ENCODE measurements at regions not wholly inside any gene's neighbourhood (a gene's known extent, or its start where the extent isn't known, plus 50 kb on each side); places are given as distances from the start of the nearest gene placed in this dataset.

DNA sequence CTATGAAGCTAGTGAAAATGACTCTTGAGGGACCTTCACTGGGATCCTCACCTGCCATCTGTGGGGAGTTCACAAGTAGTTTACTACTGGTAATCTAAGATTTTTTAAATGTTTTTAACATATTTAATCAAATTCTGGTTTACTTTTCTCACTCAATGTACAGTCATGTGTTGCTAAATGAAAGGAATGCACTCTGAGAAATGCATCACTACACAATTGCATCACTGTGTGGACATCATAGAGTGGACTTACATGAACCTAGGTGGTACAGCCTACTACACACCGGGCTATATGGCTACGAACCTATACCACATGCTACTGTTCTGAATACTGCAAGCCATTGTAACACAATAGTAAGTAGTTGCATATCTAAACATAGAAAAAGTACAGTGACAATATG lies 528.0 kb downstream of the BCL11A start:
- DNase-seq (ENCODE audit: low spot score in 2 of 2) (no peak), FAIRE-seq (no peak)

GRCh38 chr2:60023256-60023985 lies 530.0 kb downstream of the BCL11A start:
- DNase-seq (ENCODE audit: low spot score in 2 of 2), result no peak
- FAIRE-seq, result no peak

DNA sequence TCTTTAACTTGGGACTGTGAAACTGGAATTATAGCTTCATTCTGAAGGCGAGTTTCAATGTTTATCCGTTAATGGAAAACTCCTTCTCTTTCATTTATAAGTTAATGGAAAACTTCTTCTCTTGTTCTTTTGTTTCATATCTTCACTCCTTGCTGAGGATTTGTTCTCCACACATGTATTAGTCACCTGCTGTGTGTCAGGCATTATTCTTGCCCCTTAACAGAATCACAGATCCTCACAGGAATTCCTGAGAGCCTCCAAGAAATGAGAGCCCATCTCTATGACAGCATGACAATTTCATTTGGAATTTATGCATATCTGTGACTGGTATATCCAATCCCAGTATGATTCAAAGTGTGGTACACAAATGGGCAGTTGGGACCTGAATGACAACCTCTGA lies 545.8 kb downstream of the BCL11A start:
- no peak for FAIRE-seq

DNA sequence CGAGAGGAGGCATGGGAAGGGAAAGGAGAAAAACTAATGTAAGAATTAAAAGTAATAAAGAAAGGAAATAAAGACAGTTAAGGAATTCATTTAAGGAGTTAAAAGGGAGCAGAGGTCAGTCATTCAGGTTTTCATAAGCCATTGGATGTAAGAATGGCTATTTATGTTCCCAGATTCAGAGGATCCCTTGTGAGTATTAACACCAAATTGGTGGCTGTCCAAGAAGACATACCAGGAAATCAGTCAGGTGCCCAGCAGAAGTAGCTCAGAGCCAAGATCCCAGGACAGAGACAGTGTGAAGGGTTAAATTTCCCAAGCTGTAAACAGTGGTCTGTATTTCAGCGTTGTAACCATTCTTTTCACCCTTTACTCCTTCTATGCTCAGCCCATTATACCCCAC lies 550.4 kb downstream of the BCL11A start:
- FAIRE-seq, result no peak

More for the DNA sequence above, 545.8 kb downstream of the BCL11A start:
- no peak for DNase-seq (ENCODE audit: low spot score in 2 of 2)

GRCh38 chr2:60002183-60002867 lies 551.1 kb downstream of the BCL11A start:
- DNase-seq (ENCODE audit: low spot score in 2 of 2) (no peak), FAIRE-seq (no peak)

More for the DNA sequence above, 550.4 kb downstream of the BCL11A start:
- DNase-seq (ENCODE audit: low spot score in 2 of 2), result no peak

- FAIRE-seq, result no peak
- no peak for DNase-seq (ENCODE audit: low spot score in 2 of 2)
These were observed 552.8 kb downstream of the BCL11A start for GRCh38 chr2:60000686-60001085.

GRCh38 chr2:59998324-59998723 lies 555.1 kb downstream of the BCL11A start:
- FAIRE-seq (no peak), DNase-seq (ENCODE audit: low spot score in 2 of 2) (no peak)

GRCh38 chr2:59997371-59997770 lies 556.1 kb downstream of the BCL11A start:
- FAIRE-seq (no peak), DNase-seq (ENCODE audit: low spot score in 2 of 2) (no peak)

- FAIRE-seq, result no peak
- DNase-seq (ENCODE audit: low spot score in 2 of 2), result no peak
These were observed 556.6 kb downstream of the BCL11A start for GRCh38 chr2:59996855-59997254.

GRCh38 chr2:59993726-59994125 lies 559.7 kb downstream of the BCL11A start:
- no peak for DNase-seq (ENCODE audit: low spot score in 2 of 2)
- FAIRE-seq, result no peak

DNA sequence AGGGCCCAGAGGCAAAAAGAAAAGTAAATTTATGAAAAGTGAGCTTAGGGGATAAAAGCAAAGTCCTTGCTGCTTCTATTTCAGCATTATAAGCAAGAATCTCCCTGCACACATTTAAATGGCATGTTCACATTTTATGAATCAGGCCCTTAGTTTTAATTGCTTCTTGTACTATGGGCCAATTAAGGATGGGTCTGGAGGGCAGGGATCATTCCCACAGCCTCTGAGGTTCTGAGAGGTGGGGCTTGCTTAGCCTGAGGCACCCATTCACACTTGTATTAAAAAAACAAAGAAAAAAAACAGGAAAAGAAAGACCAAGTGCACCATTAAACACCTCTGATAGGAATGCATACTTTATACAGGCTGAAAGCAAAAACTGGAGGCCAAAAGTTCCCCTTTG lies 565.1 kb downstream of the BCL11A start:
- no peak for FAIRE-seq
- no peak for DNase-seq (ENCODE audit: low spot score in 2 of 2)

DNA sequence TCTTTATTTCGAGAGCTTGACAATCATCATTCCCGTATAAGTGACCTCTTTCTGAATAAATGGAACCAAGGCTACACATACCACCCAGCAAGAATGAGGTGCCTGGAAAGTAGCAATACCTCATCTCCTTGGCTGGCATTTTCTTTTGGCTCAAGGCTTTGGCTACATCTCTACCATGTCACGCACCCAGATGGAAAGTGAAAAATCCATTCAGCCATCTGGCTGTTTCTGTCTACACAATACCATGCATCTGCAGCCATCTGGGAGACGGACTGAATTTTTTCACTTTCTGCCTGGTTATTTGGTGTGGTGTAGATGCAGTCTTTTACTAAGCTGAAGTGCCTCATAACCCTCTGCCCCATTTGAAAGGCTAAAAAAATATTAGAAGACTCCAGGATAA lies 566.9 kb downstream of the BCL11A start:
- DNase-seq (ENCODE audit: low spot score in 2 of 2) (no peak), FAIRE-seq (no peak)

DNA sequence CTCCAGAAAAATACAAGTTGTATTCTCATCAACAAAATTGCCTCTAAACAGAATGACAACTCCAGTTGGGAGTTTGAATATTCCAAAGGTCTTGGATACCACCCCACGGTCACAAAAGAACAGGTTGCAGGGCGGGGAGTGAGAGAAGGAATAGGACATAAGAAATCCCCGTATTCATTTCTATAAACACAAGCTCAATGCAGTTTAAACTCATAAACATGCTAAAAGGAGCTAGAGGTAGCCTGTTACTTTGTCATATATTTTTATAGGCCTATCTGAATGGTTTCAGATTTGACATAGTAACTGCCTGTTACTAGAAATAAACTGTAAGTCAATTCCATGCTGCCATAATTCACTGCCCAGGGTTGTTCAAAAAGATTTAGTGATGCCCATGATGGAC lies 567.5 kb downstream of the BCL11A start:
- FAIRE-seq (no peak), DNase-seq (ENCODE audit: low spot score in 2 of 2) (no peak)

GRCh38 chr2:59974051-59974766 lies 579.2 kb downstream of the BCL11A start:
- FAIRE-seq (no peak), DNase-seq (ENCODE audit: low spot score in 2 of 2) (no peak)

- FAIRE-seq (no peak), DNase-seq (ENCODE audit: low spot score in 2 of 2) (no peak)
These were observed 584.3 kb downstream of the BCL11A start for GRCh38 chr2:59969161-59969560.

- DNase-seq (ENCODE audit: low spot score in 2 of 2), result no peak
- no peak for FAIRE-seq
These were observed 585.0 kb downstream of the BCL11A start for GRCh38 chr2:59968441-59968840.

GRCh38 chr2:59967691-59968090 lies 585.8 kb downstream of the BCL11A start:
- no peak for FAIRE-seq

GRCh38 chr2:59963157-59963556 lies 590.3 kb downstream of the BCL11A start:
- FAIRE-seq, result no peak

More at GRCh38 chr2:59967691-59968090, 585.8 kb downstream of the BCL11A start:
- DNase-seq (ENCODE audit: low spot score in 2 of 2), result no peak

GRCh38 chr2:59961746-59962145 lies 591.7 kb downstream of the BCL11A start:
- FAIRE-seq, result no peak

More at GRCh38 chr2:59963157-59963556, 590.3 kb downstream of the BCL11A start:
- DNase-seq (ENCODE audit: low spot score in 2 of 2), result no peak

DNA sequence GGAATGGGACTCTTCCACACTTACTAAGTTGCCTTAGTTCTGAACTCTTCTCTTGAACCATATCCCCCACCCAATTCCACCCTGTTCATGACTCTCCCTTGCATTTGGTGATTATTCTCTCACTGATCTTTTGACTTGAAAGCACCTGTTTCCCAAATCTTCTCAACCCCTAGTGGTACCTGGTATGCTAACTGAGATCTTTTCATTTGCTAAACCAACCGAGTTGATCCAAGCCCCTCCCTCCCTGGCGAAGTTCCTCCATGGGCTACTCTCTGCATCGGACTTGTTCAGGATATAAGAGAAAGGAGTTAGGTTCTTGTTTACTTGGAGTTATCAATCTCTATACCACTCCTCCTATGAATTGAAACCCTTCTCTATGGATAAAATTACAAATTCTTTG lies 593.5 kb downstream of the BCL11A start:
- DNase-seq (ENCODE audit: low spot score in 2 of 2), result no peak

More at GRCh38 chr2:59961746-59962145, 591.7 kb downstream of the BCL11A start:
- no peak for DNase-seq (ENCODE audit: low spot score in 2 of 2)

DNA sequence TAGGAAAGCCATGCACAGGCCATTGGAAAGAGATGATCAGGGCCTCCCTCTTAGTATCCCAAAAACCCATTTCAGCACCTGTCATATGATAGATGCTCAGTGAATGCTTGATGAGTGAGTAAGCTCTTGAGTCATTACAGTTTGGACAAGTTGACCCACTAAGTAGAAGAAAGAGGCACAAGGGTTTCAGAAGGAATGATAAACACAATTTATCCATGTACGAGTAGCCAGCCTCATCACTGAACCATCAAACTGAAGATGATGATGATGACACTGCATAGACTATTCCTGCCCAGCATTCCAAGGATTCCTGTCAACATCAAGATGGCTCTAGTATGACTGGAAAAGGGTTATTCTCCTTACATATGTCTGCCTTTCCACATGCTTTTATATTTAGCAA lies 596.0 kb downstream of the BCL11A start:
- DNase-seq (ENCODE audit: low spot score in 2 of 2), result no peak
- no peak for FAIRE-seq

More for the DNA sequence above, 593.5 kb downstream of the BCL11A start:
- FAIRE-seq, result no peak
